ENCODE measurements at regions not wholly inside any gene's neighbourhood (a gene's known extent, or its start where the extent isn't known, plus 50 kb on each side); places are given as distances from the start of the nearest gene placed in this dataset.

- TF ChIP-seq, protein P1, sequence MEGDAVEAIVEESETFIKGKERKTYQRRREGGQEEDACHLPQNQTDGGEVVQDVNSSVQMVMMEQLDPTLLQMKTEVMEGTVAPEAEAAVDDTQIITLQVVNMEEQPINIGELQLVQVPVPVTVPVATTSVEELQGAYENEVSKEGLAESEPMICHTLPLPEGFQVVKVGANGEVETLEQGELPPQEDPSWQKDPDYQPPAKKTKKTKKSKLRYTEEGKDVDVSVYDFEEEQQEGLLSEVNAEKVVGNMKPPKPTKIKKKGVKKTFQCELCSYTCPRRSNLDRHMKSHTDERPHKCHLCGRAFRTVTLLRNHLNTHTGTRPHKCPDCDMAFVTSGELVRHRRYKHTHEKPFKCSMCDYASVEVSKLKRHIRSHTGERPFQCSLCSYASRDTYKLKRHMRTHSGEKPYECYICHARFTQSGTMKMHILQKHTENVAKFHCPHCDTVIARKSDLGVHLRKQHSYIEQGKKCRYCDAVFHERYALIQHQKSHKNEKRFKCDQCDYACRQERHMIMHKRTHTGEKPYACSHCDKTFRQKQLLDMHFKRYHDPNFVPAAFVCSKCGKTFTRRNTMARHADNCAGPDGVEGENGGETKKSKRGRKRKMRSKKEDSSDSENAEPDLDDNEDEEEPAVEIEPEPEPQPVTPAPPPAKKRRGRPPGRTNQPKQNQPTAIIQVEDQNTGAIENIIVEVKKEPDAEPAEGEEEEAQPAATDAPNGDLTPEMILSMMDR (IDR thresholded peaks at IDR 0.05): no peak
- TF ChIP-seq POLR2A (IDR thresholded peaks at IDR 0.05): no peak
These were observed 56.5 kb upstream of the NCOA1 start for GRCh38 chr2:24434541-24434940.

Data from Peyer's patch (tissue), 4 donors.